ENCODE measurements at regions not wholly inside any gene's neighbourhood (a gene's known extent, or its start where the extent isn't known, plus 50 kb on each side); places are given as distances from the start of the nearest gene placed in this dataset.

GRCh38 chr2:224325941-224326340 lies 76.0 kb downstream of the FAM124B start:
- H3K4me3 ChIP-seq (ENCODE audit: low read length) = no peak overlapping the region
- no peaks in the 10 kb centered on the region for H3K79me2 ChIP-seq (replicated peaks; ENCODE audit: insufficient read depth, low read length)
- no peak overlapping the region for H3K27ac ChIP-seq (ENCODE audit: low read length)
- no peaks in the 10 kb centered on the region for H3K9me3 ChIP-seq (ENCODE audit: low read length)
- TF ChIP-seq EZH2 (IDR thresholded peaks at IDR 0.05; ENCODE audit: borderline replicate concordance, insufficient read depth, low read length, poor library complexity, severe bottlenecking) = no peak
- TF ChIP-seq SMC3 (conservative IDR thresholded peaks at IDR 0.05; ENCODE audit: poor library complexity) = no peak
- TF ChIP-seq POLR2AphosphoS5 (IDR thresholded peaks at IDR 0.05) = no peak
- no peaks in the 10 kb centered on the region for H3F3A ChIP-seq (ENCODE audit: insufficient read depth, low read length, poor library complexity, severe bottlenecking)
- no peaks in the 10 kb centered on the region for H3K9me2 ChIP-seq (ENCODE audit: insufficient read depth, low read length)
- H3K9ac ChIP-seq (ENCODE audit: low read length) = no peak overlapping the region
- H2AFZ ChIP-seq (ENCODE audit: low read depth, low read length) = no peak overlapping the region
- H3K4me2 ChIP-seq (ENCODE audit: low read length) = no peak overlapping the region
- H3K36me3 ChIP-seq (ENCODE audit: insufficient read depth, low read length) = no peaks in the 10 kb centered on the region
- no peaks in the 10 kb centered on the region for H3K27me3 ChIP-seq (ENCODE audit: insufficient read depth, low read depth, low read length)
- no peaks in the 10 kb centered on the region for H4K20me1 ChIP-seq (ENCODE audit: insufficient read depth)

GRCh38 chr2:224324604-224325003 lies 77.3 kb downstream of the FAM124B start:
- Histone ChIP-seq H3K36me3 (ENCODE audit: insufficient read depth, low read length) (no peaks in the 10 kb centered on the region), H3K27ac (ENCODE audit: low read length) (no peak overlapping the region), H3K9ac (ENCODE audit: low read length) (no peak overlapping the region), H3K9me2 (ENCODE audit: insufficient read depth, low read length) (no peaks in the 10 kb centered on the region), H3K4me2 (ENCODE audit: low read length) (no peak overlapping the region), H3K79me2 (replicated peaks; ENCODE audit: insufficient read depth, low read length) (no peaks in the 10 kb centered on the region), H3K27me3 (ENCODE audit: insufficient read depth, low read depth, low read length) (no peaks in the 10 kb centered on the region), H3F3A (ENCODE audit: insufficient read depth, low read length, poor library complexity, severe bottlenecking) (no peaks in the 10 kb centered on the region), H3K9me3 (ENCODE audit: low read length) (no peaks in the 10 kb centered on the region), H3K4me3 (ENCODE audit: low read length) (no peak overlapping the region), H4K20me1 (ENCODE audit: insufficient read depth) (no peaks in the 10 kb centered on the region), H2AFZ (ENCODE audit: low read depth, low read length) (no peak overlapping the region)
- no peak for TF ChIP-seq POLR2AphosphoS5 (IDR thresholded peaks at IDR 0.05)
- TF ChIP-seq EZH2 (IDR thresholded peaks at IDR 0.05; ENCODE audit: borderline replicate concordance, insufficient read depth, low read length, poor library complexity, severe bottlenecking) = no peak
- TF ChIP-seq TAF1 (IDR thresholded peaks at IDR 0.05; ENCODE audit: low read depth) = no peak
- TF ChIP-seq RAD21 (conservative IDR thresholded peaks at IDR 0.05) = no peak
- TF ChIP-seq REST (IDR thresholded peaks at IDR 0.05; ENCODE audit: borderline replicate concordance) = no peak
- TF ChIP-seq SMC3 (conservative IDR thresholded peaks at IDR 0.05; ENCODE audit: poor library complexity) = no peak
- TF ChIP-seq EP300 (conservative IDR thresholded peaks at IDR 0.05; ENCODE audit: poor library complexity, severe bottlenecking) = no peak
- TF ChIP-seq CTCF (IDR thresholded peaks at IDR 0.05; ENCODE audit: poor library complexity, severe bottlenecking) = no peak
- TF ChIP-seq MXI1 (conservative IDR thresholded peaks at IDR 0.05; ENCODE audit: poor library complexity, severe bottlenecking) = no peak

- Histone ChIP-seq H3K9me3 (ENCODE audit: low read length) (no peaks in the 10 kb centered on the region), H3K4me2 (ENCODE audit: low read length) (no peak overlapping the region)
Measured at GRCh38 chr2:224320660-224321059, 81.2 kb downstream of the FAM124B start.

More at GRCh38 chr2:224320660-224321059, 81.2 kb downstream of the FAM124B start:
- H3K27ac ChIP-seq (ENCODE audit: low read length) = no peak overlapping the region
- H2AFZ ChIP-seq (ENCODE audit: low read depth, low read length) = no peak overlapping the region
- no peaks in the 10 kb centered on the region for H3K79me2 ChIP-seq (replicated peaks; ENCODE audit: insufficient read depth, low read length)
- H3K9ac ChIP-seq (ENCODE audit: low read length) = no peak overlapping the region
- TF ChIP-seq MXI1 (conservative IDR thresholded peaks at IDR 0.05; ENCODE audit: poor library complexity, severe bottlenecking) (no peak), REST (IDR thresholded peaks at IDR 0.05; ENCODE audit: borderline replicate concordance) (no peak), EZH2 (IDR thresholded peaks at IDR 0.05; ENCODE audit: borderline replicate concordance, insufficient read depth, low read length, poor library complexity, severe bottlenecking) (no peak), TAF1 (IDR thresholded peaks at IDR 0.05; ENCODE audit: low read depth) (no peak), CTCF (IDR thresholded peaks at IDR 0.05; ENCODE audit: poor library complexity, severe bottlenecking) (no peak), RAD21 (conservative IDR thresholded peaks at IDR 0.05) (no peak), EP300 (conservative IDR thresholded peaks at IDR 0.05; ENCODE audit: poor library complexity, severe bottlenecking) (no peak), SMC3 (conservative IDR thresholded peaks at IDR 0.05; ENCODE audit: poor library complexity) (no peak), POLR2AphosphoS5 (IDR thresholded peaks at IDR 0.05) (no peak)
- no peaks in the 10 kb centered on the region for H4K20me1 ChIP-seq (ENCODE audit: insufficient read depth)
- no peaks in the 10 kb centered on the region for H3K27me3 ChIP-seq (ENCODE audit: insufficient read depth, low read depth, low read length)
- H3F3A ChIP-seq (ENCODE audit: insufficient read depth, low read length, poor library complexity, severe bottlenecking) = no peaks in the 10 kb centered on the region
- H3K9me2 ChIP-seq (ENCODE audit: insufficient read depth, low read length) = no peaks in the 10 kb centered on the region
- H3K4me3 ChIP-seq (ENCODE audit: low read length) = no peak overlapping the region
- H3K36me3 ChIP-seq (ENCODE audit: insufficient read depth, low read length) = no peaks in the 10 kb centered on the region

Measured in neural cell (in vitro differentiated cells).